SH-SY5Y (cell line): ENCODE measurements at regions not wholly inside any gene's neighbourhood (a gene's known extent, or its start where the extent isn't known, plus 50 kb on each side); places are given as distances from the start of the nearest gene placed in this dataset.

Experiments used
- GATA2 ChIP-seq: IDR thresholded peaks from 2 replicates; pipeline ENCODE4 v1.6.1; 2011; ENCODE audit warnings: mild to moderate bottlenecking, low read depth, low read length
- GATA3 ChIP-seq: IDR thresholded peaks from 2 replicates; pipeline ENCODE4 v1.6.1; 2011; ENCODE audit warnings: low read depth, mild to moderate bottlenecking, low read length, moderate library complexity

- TF ChIP-seq GATA2 = no peak
- TF ChIP-seq GATA3 = no peak
Observed at GRCh38 chr12:107624493-107624892, 61.1 kb upstream of the PWP1 start.
